UCSD-AML1 (cell line): ENCODE measurements at regions not wholly inside any gene's neighbourhood (a gene's known extent, or its start where the extent isn't known, plus 50 kb on each side); places are given as distances from the start of the nearest gene placed in this dataset.
"Not testable (repeated sequence)": the region's sequence is repeated elsewhere in the genome, so short reads cannot be mapped to it uniquely, and the experiment has no call there.

Experiments used
- DNase-seq: peaks from one replicate; lab custom pipeline; 2025; ENCODE audit not compliant: unreplicated experiment; lab: John Stamatoyannopoulos, UW

DNA sequence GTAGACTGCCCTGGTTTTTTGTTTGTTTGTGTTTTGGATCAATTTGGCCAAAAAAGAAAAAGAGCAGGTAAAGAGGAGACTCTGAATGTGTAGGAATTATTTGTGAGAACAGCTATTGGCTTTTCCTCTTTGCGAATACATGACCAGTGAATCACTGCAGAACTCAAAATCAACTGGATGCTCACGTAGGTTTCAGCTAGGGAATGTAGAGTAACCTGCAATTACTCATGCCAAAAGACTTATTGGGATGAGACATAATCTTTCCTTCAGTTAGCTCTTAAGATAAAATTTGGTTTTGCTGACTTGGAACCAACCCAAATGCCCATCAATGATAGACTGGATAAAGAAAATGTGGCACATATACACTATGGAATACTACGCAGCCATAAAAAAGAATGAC is 348.0 kb downstream of the NPR3 start:
- no peak for DNase-seq

DNA sequence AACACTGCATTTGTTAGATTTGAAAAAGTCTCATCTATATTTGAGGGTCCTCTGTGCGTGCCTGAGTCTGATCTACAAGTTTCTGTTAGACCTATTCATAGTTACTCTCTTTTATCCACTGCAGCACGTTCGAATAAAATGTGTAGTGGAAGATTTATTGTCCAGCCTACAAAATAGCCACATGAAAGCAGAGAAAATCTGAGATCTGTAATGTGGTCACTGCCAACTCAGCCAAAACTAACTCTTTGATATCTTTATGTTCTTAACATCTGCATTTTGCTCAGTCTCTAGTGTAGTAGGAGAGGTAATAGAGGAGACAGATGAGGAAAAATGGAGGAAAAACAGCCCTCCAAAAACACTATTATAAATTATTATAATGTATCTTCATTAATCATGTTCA is 354.0 kb downstream of the NPR3 start:
- no peak for DNase-seq

DNA sequence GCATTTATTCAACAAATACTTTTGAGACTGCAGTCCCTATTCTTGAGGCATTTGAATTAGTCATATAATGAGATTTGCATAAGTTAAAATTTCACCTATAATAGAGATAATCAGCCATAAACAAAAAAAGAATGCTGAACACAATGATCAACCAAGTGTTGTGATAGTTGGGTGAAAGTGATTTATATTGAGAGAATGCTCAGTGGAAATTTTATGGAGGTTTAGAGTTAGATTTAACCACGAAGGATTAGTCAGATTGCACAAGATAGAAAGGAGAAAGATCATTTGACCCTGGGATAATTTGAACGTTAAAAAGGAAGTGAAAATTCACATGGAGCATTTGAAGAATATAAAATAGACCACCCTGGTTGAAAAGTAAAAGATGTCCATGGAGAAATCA is 356.2 kb downstream of the NPR3 start:
- DNase-seq: no peak

DNA sequence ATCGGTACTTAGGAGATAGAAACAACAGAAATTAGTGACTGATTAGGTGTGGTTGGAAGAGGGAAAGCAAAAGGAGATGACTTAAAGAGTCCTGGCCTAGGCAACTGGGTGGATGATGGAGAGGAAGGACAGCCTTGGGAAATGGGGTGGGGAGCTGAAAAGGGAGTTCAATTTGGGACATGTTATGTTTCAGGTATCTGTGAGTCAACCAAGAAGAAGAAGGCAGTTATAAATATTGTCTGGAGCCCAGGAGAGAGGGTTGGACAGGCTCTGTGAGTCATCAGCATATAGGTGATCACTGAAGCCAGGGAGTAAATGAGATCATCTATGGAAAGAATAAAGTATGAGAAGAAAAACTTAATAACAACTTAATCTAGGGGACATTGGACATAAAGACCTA is 357.7 kb downstream of the NPR3 start:
- no peak for DNase-seq

DNA sequence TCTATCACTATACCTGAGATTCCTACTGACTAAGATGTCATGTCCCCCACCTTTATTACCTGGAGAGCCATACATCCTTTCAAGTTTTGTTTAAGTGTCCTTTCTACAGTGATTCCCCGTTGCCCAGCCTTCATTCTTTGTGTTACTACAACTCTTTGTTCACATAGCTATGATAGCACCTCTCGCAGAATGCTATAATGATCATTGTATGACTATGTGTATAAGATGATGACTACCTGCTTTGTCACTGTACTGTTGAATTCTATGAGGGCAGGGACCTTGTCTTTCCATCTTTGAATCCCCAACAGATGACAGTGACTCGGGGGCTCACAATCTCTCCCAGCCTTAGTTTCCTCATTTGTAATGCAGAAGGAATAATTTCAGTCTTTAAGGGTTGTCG is 361.2 kb downstream of the NPR3 start:
- no peak for DNase-seq

DNA sequence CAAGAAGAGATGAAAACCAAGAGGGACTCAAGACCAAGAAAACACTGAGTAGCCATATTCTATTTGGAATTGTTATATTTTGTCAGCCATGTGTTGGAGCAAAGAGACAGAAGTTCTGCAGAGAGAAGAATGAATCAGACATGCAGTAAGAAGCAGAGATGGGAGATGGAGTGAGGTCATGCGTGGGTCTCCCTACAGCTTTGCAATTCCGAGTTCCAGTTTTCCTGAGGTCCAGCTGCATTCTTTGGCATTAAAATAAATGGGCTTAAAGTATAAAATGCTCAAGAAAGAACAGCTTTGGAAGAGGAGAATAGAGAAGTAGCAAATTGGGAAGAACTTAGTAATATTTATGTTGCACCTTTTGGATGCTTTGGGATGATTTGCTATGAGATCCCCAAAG is 361.6 kb downstream of the NPR3 start:
- DNase-seq: no peak

DNA sequence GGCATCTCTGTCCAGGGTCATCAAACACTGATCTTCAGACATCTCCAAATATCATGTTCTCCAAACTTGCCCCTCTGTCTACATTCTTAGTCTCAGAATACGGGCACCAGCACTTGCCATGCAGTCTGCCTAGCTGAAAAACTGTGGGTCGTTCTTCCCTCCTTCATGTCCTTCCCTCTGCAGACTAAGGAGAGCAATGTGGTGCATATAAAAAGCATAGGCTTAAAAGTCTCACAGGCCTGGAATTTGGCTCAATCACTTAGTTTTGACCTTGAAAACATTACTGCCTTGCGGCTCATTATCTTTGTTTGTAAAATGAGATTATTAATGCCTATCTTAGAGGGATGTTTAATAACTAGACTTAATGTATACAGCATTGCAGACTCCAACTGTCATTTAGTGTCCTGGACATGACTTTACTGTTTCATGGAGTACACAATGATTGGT is 362.8 kb downstream of the NPR3 start:
- no peak for DNase-seq

DNA sequence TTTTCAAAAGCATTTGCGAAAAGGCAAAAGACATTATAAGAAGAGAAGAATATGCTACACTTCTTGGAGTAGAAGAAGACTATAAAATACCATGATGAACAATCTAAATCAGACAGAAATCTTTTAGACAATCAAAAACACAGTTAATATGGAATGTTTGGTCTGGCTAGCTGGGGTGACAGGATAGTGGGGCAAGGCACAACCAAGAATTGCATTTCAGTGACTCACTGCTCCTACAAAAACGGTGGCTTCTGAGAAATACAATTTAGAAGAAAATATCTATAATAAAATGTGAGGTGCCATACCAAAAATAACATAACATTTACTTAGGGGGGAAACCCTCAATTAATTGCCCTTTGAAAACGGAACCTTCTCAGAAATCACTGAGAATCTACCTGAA is 363.4 kb downstream of the NPR3 start:
- DNase-seq: no peak

DNA sequence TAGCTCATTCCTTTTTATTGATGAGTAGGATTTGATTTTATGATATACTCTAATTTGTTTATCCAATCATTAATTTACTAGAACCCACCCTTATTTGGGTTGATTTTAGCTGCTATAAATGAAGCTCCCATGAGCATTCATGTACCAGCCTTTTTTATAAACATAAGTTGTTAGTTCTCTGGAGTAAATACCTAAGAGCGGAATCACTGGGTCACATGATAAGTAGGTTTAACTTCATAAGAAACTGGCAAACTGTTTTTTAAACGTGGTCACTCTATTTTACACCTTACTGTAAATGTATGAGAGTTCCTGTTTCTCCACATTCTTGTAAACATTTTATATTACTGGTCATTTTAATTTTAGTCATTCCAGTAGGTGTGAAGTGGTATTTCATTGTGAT is 364.6 kb downstream of the NPR3 start:
- no peak for DNase-seq

DNA sequence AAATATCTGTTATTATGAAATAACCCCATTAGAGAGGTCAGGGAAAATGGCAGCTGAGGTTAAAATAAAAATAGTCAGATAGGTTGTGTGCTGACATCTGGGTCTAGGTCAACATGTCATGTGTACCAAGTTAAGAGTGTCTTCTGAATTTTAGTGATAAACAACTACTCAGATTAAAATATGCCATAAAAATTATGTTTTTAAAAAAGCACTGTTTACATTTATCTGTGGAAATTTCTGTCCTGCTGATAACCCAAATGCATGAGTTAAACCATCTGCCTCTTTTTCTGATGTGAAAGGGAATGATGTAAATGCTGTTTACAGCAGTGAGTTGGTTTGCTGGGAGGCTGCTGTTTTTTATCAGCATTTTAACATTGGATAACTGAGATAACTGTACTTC is 361.2 kb upstream of the TARS1 start:
- DNase-seq: no peak

DNA sequence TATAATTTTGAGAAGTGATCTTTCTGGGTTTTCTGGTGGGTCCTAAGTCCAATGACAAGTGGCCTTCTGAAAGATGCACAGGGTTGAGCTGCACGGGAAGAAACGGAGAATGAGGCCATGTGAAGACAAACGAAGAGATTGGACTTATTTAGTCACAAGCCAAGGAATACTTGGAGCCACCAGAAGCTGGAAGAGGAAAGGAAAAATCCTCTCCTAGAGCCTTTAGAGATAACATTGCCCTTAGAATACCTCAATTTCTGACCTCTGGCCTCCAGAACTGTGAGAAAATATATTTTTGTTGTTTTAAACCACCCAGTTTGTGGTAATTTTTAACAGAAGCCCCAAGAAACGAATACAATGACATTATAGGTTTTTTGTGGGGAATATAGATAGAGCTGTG is 360.5 kb upstream of the TARS1 start:
- DNase-seq: no peak

DNA sequence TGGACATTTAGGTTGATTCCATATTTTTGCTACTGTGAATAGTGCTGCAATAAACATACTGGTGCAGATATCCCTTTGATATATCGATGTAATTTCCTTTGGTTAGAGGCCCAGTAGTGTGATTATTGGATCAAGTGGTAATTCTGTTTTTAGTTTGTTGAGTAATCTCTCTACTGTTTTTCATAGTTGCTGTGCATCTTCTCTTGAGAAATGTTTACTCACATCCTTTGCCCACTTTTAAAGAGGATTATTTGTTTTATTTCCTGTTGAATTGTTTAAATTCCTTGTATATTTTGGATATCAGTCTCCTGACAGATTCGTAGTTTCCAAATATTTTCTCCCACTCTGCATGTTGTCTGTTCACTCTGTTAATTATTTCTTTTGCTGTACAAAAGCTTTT is 352.6 kb upstream of the TARS1 start:
- no peak for DNase-seq

DNA sequence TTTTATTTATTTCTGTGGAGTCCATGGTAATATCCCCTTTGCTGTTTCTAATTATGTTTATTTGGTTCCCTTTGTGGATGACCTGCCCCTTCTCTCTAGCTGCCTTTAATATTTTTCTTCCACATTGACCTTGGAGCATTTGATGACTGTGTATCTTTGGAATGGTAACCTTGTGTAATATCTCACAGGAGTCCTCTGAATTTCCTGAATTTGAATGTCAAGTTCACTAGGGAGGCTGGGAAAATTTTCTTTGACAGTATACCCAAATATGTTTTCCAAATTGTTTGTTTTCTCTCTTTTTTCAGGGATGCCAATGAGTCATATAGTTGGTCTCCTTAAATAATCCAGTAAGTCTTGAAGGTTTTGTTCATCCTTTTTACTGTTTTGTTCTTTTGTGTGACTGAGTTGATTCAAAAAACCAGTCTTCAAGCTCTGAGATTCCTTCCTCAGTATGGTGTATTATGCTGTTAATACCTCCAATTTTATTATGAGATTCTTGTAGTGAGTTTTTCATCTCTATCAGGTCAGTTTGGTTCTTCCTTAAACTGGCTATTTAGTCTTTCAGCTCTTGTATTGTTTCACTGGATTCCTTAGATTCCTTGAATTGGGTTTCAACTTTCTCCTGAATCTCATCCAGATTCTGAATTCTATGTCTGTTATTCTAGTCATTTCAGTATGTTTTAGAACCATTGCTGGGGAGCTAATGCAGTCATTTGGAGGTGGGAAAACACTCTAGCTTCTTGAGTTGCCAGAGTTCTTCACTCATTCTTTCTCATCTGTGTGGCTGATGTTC is 349.0 kb upstream of the TARS1 start:
- DNase-seq: no peak

DNA sequence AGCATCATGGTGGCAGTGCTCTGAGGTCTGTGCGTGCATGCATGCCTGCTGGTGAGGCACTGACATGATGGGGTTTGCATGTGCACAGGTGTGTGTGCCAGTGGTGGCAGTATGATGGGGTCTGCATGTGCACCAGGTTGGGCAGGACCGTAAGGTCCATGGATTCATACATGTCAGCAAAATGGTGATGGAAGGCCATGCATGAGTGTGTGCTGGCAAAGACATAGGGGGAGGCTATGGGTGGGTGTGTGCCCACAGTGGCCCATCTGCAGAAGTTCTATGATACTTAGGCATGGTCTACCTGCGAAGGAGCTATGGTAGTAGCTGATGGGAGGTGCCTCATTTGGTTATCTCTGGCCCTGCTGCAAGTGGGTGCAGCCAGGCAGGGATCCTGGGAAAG is 348.0 kb upstream of the TARS1 start:
- no peak for DNase-seq

DNA sequence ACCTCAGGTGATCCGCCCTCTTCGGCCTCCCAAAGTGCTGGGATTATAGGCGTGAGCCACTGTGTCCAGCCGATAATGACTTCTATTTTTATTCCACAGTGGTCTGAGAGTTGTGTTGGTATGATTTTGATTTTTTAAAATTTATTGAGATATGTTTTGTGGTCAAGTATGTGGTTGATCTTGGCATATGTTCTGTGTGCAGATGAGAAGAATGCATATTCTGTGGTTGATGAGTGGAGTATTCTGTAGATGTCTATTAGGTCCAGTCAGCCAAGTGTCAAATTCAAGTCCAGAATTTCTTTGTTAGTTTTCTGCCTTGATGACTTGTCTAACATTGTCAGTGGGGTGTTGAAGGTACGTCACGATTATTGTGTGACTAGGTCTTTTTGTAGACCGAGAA is 338.2 kb upstream of the TARS1 start:
- no peak for DNase-seq

DNA sequence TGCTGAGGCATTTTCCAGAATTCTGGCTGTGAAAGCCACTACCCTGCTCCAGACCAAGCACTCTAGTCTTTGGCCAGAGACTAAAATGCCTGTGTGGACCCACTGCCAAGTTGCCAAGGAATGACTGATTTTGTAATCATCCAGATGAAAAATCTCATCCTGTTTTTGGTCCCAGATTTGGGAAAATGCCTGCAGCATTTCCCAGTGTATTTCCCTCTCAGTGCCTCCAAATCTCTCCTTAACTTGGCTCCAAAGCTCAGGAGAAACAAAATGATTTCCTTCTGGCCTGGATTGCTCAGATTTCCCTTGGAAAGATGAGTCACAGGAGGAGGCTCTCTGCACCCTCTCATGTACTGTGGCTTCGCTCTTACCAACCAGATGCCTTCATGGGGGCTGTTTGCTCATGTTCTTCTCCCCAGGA is 335.2 kb upstream of the TARS1 start:
- no peak for DNase-seq

DNA sequence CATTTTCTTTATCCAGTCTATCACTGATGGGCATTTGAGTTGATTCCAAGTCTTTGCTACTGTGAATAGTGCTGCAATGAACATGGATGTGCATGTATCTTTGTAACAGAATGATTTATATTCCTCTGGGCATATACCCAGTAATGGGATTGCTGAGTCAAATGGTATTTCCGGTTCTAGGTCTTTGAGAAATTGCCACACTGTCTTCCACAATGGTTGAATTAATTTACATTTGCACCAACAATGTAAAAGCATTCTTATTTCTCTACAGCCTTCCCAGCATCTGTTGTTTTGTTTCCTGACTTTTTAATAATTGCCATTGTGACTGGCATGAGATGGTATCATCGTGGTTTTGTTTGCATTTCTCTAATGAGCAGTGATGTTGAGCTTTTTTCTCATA is 330.3 kb upstream of the TARS1 start:
- DNase-seq: not testable (repeated sequence)

DNA sequence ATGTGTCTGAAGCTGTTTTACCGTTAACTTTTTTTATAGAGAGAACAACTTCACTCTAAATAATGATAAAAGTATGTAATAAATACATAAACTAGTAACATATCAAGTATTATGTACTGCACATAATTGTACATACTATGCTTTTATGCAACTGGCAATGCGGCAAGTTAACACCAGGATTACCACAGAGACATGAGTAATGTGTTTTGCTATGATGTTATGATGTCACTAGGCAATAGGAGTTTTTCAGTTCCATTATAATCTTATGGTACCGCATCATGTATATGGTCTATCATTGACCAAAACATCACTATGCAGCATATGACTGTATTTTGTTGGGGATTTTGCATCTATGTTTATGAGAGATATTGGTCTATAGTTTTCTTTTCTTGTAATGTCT is 326.4 kb upstream of the TARS1 start:
- no peak for DNase-seq

DNA sequence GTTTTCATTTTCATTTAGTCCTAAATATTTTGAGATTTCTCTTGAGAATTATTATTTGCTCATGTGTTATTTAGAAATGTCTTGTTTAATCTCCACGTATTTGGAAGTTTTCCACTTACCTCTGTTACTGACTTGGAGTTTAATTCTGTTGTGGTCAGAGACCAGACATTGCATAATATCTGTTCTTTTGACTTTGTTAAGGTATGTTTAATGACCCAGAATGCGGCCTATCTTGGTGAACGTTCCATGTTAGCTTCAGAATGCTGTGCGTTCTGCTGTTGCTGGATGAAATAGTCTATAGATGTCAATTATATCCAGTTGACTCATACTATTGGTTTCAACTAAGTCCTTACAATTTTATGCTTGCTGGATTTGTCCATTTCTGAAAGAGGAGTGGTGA is 325.3 kb upstream of the TARS1 start:
- no peak for DNase-seq

DNA sequence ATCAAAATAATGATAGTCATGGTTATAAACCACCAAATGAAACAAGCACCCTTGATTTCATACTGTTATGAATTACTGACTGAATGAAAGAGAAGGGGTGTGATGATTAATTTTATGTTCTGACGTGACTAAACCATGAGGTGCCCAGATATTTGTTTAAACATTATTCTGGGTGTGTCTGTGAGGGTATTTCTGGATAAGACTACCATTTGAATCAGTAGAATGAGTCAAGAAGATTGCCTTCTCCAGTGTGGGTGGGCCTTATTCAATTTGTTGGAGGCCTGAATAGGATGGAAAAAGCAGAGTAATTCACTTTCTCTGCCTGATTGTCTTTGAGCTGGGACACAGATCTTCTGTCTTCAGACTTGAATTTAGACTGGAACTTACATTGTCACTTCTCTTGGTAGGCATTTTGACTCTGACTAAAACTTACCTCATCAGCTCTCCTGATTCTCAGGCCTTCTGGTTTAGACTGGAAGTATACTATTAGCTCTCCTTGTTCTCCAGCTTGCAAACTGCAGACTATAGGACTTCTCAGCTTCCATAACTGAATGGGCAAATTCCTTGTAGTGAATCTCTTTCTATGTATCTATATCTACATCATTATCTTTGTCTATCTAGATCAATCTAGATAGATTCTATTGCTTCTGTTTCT is 321.9 kb upstream of the TARS1 start:
- DNase-seq: no peak

DNA sequence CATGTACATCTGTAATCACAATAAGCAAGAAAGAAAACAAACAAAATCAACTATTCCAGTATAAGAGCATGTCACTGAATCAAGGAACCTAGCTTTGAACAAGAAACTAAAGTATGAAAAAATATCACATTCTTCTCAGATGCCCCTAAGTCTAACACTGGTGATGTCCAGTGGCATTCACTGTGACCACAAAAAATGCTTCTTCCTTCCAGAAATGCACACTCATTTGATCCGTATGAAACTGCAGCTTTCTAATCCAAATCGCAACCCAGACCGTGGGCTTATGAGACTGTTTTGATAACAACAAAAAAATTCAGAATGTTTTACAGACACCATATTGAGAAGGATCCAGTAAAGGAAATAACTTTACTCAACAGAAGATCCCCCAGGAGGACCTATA is 320.1 kb upstream of the TARS1 start:
- DNase-seq: no peak

DNA sequence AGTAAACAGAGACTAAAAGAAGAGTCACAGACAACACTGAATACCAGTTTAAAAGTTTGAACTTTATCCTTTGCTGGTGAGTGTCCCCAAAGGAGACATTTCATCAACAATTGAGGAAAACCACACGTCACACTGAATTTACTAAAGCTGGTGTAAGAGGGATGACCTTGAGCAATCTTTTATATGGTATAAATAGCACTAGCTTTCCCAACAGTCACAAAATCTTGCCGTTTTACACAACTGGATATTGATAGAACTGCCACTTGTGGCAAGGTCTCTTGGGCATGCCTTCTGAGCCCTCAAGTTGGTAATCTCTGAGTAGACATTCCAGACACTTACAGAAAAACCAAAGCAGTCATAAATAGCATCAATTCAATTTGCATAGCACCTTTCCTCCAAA is 311.5 kb upstream of the TARS1 start:
- DNase-seq: no peak

DNA sequence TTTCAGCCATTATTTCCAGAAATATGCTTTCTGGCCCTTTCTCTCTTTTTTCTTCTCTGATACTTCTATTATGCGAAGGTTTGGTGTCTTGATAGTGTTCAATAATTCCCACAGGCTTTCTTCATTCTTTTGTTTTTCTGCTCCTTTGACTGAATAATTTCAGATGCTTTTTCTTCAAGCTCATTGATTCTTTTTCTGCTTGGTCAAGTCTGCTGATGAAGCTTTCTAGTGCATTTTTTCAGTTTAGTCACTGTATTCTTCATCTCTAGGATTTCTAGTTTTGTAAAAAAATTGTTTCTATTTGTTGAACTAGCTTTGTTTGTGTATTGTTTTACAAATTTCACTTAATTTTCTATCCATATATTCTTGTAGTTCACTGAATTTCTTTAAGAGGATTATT is 304.0 kb upstream of the TARS1 start:
- no peak for DNase-seq
